Calu3 (cell line): ENCODE measurements at regions not wholly inside any gene's neighbourhood (a gene's known extent, or its start where the extent isn't known, plus 50 kb on each side); places are given as distances from the start of the nearest gene placed in this dataset.

Source experiments
- BruUV-seq: library from RNA; stranded (reverse); fragments of 400-500 nt; replicated peaks from 2 replicates; lab custom pipeline; 2021; lab: Mats Ljungman, UMichigan
- CTCF ChIA-PET: fragments of 300-600 bp; sonication (Branson Sonifier 250); formaldehyde crosslinking; loops from one replicate; lab custom pipeline; 2022; ENCODE audit warnings: antibody characterized with exemption; lab: Charles Lee
- DNase-seq: peaks from one replicate; pipeline ENCODE4 v3.0.0; 2022
- H3K27ac Mint-ChIP-seq: one replicate; pipeline ENCODE4 v1.8.0; 2022; ENCODE audit warnings: mixed read lengths; ENCODE audit not compliant: unreplicated experiment
- H3K27me3 Mint-ChIP-seq: one replicate; pipeline ENCODE4 v1.8.0; 2022; ENCODE audit warnings: mixed read lengths; ENCODE audit not compliant: unreplicated experiment
- H3K36me3 Mint-ChIP-seq: one replicate; pipeline ENCODE4 v1.8.0; 2022; ENCODE audit warnings: mild to moderate bottlenecking, moderate library complexity, mixed read lengths; ENCODE audit not compliant: insufficient read depth, unreplicated experiment
- H3K4me1 Mint-ChIP-seq: one replicate; pipeline ENCODE4 v1.8.0; 2022; ENCODE audit warnings: mild to moderate bottlenecking, low read depth, mixed read lengths; ENCODE audit not compliant: unreplicated experiment
- H3K4me3 Mint-ChIP-seq: one replicate; pipeline ENCODE4 v1.8.0; 2022; ENCODE audit warnings: mild to moderate bottlenecking, low read depth, moderate library complexity, mixed read lengths; ENCODE audit not compliant: unreplicated experiment
- H3K9me3 Mint-ChIP-seq: one replicate; pipeline ENCODE4 v1.8.0; 2022; ENCODE audit warnings: low read depth, mixed read lengths; ENCODE audit not compliant: unreplicated experiment
- intact Hi-C: fragments of 100-400 bp; cut with micrococcal nuclease; formaldehyde crosslinking; loops from one replicate; pipeline ENCODE4 v1.10.0; 2022; ENCODE audit not compliant: unreplicated experiment
- TF ChIP-seq, protein P1 (sequence below): fragments of 200-600 bp; IDR thresholded peaks from one replicate; pipeline ENCODE4 v1.8.0; 2022; ENCODE audit warnings: antibody characterized with exemption; ENCODE audit not compliant: unreplicated experiment

DNA sequence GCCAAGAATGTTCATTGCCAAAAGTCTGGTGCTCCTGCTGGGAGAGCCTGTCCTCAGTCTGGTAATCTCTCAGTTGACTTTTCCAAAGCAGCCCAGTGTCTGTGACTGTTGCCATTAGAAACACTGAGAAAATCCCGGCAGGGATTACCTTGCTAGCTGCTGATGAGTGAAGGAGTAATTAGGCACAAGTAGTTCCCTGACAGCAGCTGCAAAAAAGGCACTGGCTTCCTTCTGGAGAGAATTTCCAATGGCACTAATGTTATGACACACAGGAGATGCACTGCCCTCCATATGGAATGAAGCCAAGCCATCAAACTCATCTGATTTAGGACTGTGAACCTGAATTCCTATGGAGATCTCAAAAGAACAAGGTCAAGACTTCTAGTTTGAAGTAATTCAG, 1321.2 kb upstream of the SEL1L start:
- CTCF ChIA-PET, result no interaction called here
- intact Hi-C loops, result no loop called here
- Mint-ChIP-seq H3K9me3 (peaks cover 16% of the 10 kb centered on the region), H3K36me3 (no peaks in the 10 kb centered on the region), H3K27ac (no peak overlapping the region), H3K4me3 (no peak overlapping the region), H3K4me1 (no peaks in the 10 kb centered on the region), H3K27me3 (no peaks in the 10 kb centered on the region)
- BruUV-seq, result no TSS peak
- TF ChIP-seq, protein P1, sequence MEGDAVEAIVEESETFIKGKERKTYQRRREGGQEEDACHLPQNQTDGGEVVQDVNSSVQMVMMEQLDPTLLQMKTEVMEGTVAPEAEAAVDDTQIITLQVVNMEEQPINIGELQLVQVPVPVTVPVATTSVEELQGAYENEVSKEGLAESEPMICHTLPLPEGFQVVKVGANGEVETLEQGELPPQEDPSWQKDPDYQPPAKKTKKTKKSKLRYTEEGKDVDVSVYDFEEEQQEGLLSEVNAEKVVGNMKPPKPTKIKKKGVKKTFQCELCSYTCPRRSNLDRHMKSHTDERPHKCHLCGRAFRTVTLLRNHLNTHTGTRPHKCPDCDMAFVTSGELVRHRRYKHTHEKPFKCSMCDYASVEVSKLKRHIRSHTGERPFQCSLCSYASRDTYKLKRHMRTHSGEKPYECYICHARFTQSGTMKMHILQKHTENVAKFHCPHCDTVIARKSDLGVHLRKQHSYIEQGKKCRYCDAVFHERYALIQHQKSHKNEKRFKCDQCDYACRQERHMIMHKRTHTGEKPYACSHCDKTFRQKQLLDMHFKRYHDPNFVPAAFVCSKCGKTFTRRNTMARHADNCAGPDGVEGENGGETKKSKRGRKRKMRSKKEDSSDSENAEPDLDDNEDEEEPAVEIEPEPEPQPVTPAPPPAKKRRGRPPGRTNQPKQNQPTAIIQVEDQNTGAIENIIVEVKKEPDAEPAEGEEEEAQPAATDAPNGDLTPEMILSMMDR, result no peak
- no peak for DNase-seq

DNA sequence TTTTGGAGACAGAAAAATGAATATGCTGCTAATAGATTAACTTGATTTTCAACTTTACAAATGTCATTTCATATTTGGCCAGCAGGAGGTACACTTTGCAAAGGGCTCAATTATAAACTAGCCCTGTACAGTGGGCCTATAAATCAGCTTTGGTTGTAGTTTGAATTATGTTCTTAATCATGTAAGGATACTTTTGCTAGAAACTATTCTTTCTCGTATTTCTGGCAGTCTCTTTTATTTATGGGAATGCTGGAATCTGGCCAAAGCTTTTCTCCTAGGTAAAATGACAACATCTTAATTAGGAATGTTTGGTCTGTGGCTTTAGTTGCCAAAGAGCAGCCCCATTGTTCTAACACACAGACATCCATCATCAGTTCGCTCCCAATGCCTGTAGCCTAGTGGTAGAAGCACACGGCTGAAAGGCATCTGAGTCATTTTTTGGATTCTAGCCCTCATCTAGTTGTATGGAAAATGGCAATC, 1322.3 kb upstream of the SEL1L start:
- H3K27ac Mint-ChIP-seq, result no peak overlapping the region
- no peak for DNase-seq
- TF ChIP-seq, protein P1, result peak; percentile 13
- CTCF ChIA-PET, result no interaction called here
- no peaks in the 10 kb centered on the region for H3K36me3 Mint-ChIP-seq
- no peak overlapping the region for H3K4me3 Mint-ChIP-seq
- no peaks in the 10 kb centered on the region for H3K27me3 Mint-ChIP-seq
- intact Hi-C loops, result no loop called here
- H3K9me3 Mint-ChIP-seq, result peaks cover 14% of the 10 kb centered on the region
- H3K4me1 Mint-ChIP-seq, result no peaks in the 10 kb centered on the region
- BruUV-seq, result no TSS peak

DNA sequence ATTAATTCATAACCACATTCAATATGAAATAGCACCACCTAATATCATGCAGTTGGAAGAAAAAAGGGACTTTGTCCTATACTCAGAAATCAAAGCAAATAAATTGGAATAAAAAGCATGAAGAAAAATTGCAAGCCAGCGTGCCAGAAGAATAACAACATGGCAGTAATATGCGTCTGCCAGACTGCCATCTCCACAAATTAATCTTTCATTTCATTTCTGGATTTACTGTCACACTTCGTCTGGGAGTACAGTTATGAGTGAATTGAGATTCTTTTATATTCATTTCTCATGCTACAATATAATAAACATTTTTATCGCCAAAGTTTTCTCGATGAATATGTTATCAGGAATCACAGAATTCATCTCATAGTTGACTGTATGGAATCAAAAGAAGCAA, 1327.7 kb upstream of the SEL1L start:
- DNase-seq, result no peak
- H3K27me3 Mint-ChIP-seq, result no peaks in the 10 kb centered on the region
- intact Hi-C loops, result no loop called here
- no peaks in the 10 kb centered on the region for H3K36me3 Mint-ChIP-seq
- no TSS peak for BruUV-seq
- H3K27ac Mint-ChIP-seq, result no peak overlapping the region
- CTCF ChIA-PET, result no interaction called here
- TF ChIP-seq, protein P1, result no peak
- no peak overlapping the region for H3K4me3 Mint-ChIP-seq
- H3K9me3 Mint-ChIP-seq, result peaks cover 13% of the 10 kb centered on the region
- H3K4me1 Mint-ChIP-seq, result no peaks in the 10 kb centered on the region

DNA sequence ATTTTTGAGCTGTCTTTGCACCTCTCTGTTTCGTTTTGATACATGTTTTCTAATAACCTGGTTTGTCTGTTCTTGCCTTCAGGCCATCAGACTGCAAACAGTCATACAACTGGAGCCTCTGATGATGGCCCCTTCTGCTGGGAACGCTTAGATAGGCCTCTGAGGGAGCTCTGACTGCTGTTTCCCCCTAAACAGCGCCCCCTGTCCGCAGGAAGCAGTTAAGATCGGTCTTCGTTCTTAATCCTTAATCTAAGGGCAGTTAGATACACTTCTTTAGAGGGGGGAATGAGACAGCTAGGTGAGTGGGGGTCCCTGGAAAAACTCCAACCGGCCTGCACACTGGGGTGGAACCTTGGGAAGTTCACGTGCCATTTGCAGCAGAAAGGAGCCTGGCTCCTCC, 1338.8 kb upstream of the SEL1L start:
- Mint-ChIP-seq H3K36me3 (no peaks in the 10 kb centered on the region), H3K4me3 (no peak overlapping the region), H3K4me1 (no peaks in the 10 kb centered on the region), H3K27me3 (no peaks in the 10 kb centered on the region), H3K27ac (no peak overlapping the region), H3K9me3 (peaks cover 2% of the 10 kb centered on the region)
- intact Hi-C loops, result no loop called here
- CTCF ChIA-PET, result interaction anchor here (0.6 kb wide), 1 partner anchor 471 kb away, joined by 3 read pairs; no protein-coding TSS in a partner anchor
- TF ChIP-seq, protein P1, result no peak
- no TSS peak for BruUV-seq
- DNase-seq, result no peak
